RPMI8226 (cell line): ENCODE measurements at regions not wholly inside any gene's neighbourhood (a gene's known extent, or its start where the extent isn't known, plus 50 kb on each side); places are given as distances from the start of the nearest gene placed in this dataset.

Experiments
- DNase-seq: peaks from one replicate; pipeline ENCODE4 v3.0.0-alpha.2; 2015

- DNase-seq, result no peak
Observed at GRCh38 chr3:170727754-170728153, 141.9 kb upstream of the SLC7A14 start.

- no peak for DNase-seq
Observed at GRCh38 chr3:170726976-170727661, 141.2 kb upstream of the SLC7A14 start.

- no peak for DNase-seq
Observed at GRCh38 chr3:170725285-170725731, 139.4 kb upstream of the SLC7A14 start.

- DNase-seq, result no peak
Observed at GRCh38 chr3:170724599-170725280, 138.9 kb upstream of the SLC7A14 start.

- DNase-seq, result no peak
Observed at GRCh38 chr3:170723241-170723640, 137.4 kb upstream of the SLC7A14 start.

GRCh38 chr3:170721563-170721962 is 135.7 kb upstream of the SLC7A14 start:
- no peak for DNase-seq

GRCh38 chr3:170719300-170719699 is 133.4 kb upstream of the SLC7A14 start:
- DNase-seq, result no peak

GRCh38 chr3:170718848-170719247 is 133.0 kb upstream of the SLC7A14 start:
- DNase-seq, result no peak

GRCh38 chr3:170717410-170718402 is 131.8 kb upstream of the SLC7A14 start:
- DNase-seq, result no peak

GRCh38 chr3:170716172-170716805 is 130.4 kb upstream of the SLC7A14 start:
- no peak for DNase-seq

GRCh38 chr3:170714562-170715535 is 129.0 kb upstream of the SLC7A14 start:
- DNase-seq, result no peak

GRCh38 chr3:170714122-170714521 is 128.2 kb upstream of the SLC7A14 start:
- no peak for DNase-seq

- DNase-seq, result no peak
Observed at GRCh38 chr3:170713653-170714052, 127.8 kb upstream of the SLC7A14 start.

- DNase-seq, result no peak
Observed at GRCh38 chr3:170712798-170713197, 126.9 kb upstream of the SLC7A14 start.

- no peak for DNase-seq
Observed at GRCh38 chr3:170712336-170712735, 126.5 kb upstream of the SLC7A14 start.

GRCh38 chr3:170711786-170712185 is 125.9 kb upstream of the SLC7A14 start:
- no peak for DNase-seq

- no peak for DNase-seq
Observed at GRCh38 chr3:170709046-170709445, 123.2 kb upstream of the SLC7A14 start.

GRCh38 chr3:170707899-170708298 is 122.0 kb upstream of the SLC7A14 start:
- DNase-seq, result no peak

- no peak for DNase-seq
Observed at GRCh38 chr3:170705131-170705530, 119.3 kb upstream of the SLC7A14 start.

- no peak for DNase-seq
Observed at GRCh38 chr3:170703121-170703588, 117.3 kb upstream of the SLC7A14 start.
